Fibroblast of lung (primary cell): ENCODE measurements at regions not wholly inside any gene's neighbourhood (a gene's known extent, or its start where the extent isn't known, plus 50 kb on each side); places are given as distances from the start of the nearest gene placed in this dataset.

Experiments used
- DNase-seq, 2 donors: peaks; one replicate each; pipeline versions ENCODE4 v3.0.0 to v3.0.0-alpha.2; 2010; ENCODE audit warnings: low read depth in 2 of 2
- H2AFZ ChIP-seq: 2 replicates; pipeline ENCODE4 v1.5.1; 2012; ENCODE audit warnings: low read length, control low read depth, inconsistent platforms
- H3K27ac ChIP-seq: 2 replicates; pipeline ENCODE4 v1.5.1; 2011; ENCODE audit warnings: low read length, control low read depth; ENCODE audit not compliant: insufficient read depth
- H3K27me3 ChIP-seq: 2 replicates; pipeline ENCODE4 v1.5.1; 2011; ENCODE audit warnings: mild to moderate bottlenecking, low read length; ENCODE audit not compliant: control insufficient read depth, insufficient read depth
- H3K36me3 ChIP-seq: 2 replicates; pipeline ENCODE4 v1.5.1; 2011; ENCODE audit warnings: low read length; ENCODE audit not compliant: control insufficient read depth, insufficient read depth
- H3K4me1 ChIP-seq: 2 replicates; pipeline ENCODE4 v1.5.1; 2011; ENCODE audit warnings: low read length; ENCODE audit not compliant: control insufficient read depth, insufficient read depth; ENCODE audit errors: extremely low read depth
- H3K4me2 ChIP-seq: 2 replicates; pipeline ENCODE4 v1.5.1; 2011; ENCODE audit warnings: low read length, control low read depth; ENCODE audit not compliant: insufficient read depth; ENCODE audit errors: extremely low read depth
- H3K4me3 ChIP-seq, 4 experiments: fragments of 200-600 bp in 1 of 4; sonication (generic) in 1 of 4; replicated peaks in 1 of 4; 2 replicates each; pipeline ENCODE4 v1.5.1; 2011 to 2016; ENCODE audit warnings: low read length in 4 of 4, low read depth in 3 of 4, mild to moderate bottlenecking in 3 of 4, control low read depth in 2 of 4, inconsistent platforms in 1 of 4, mixed read lengths in 1 of 4; ENCODE audit not compliant: insufficient read depth in 1 of 4; ENCODE audit errors: control extremely low read depth in 1 of 4
- H3K79me2 ChIP-seq: 2 replicates; pipeline ENCODE4 v1.5.1; 2012; ENCODE audit warnings: mild to moderate bottlenecking, low read length, inconsistent platforms; ENCODE audit not compliant: control insufficient read depth, insufficient read depth
- H3K9ac ChIP-seq: 2 replicates; pipeline ENCODE4 v1.5.1; 2011; ENCODE audit warnings: mild to moderate bottlenecking, low read length, control low read depth; ENCODE audit not compliant: insufficient read depth
- H3K9me3 ChIP-seq: 2 replicates; pipeline ENCODE4 v1.5.1; 2012; ENCODE audit warnings: low read depth, low read length; ENCODE audit not compliant: control insufficient read depth, insufficient read depth
- H4K20me1 ChIP-seq: 2 replicates; pipeline ENCODE4 v1.5.1; 2011; ENCODE audit warnings: low read length; ENCODE audit not compliant: control insufficient read depth, insufficient read depth; ENCODE audit errors: extremely low read depth
- CTCF ChIP-seq, 2 donors: IDR thresholded peaks in 1 of 2; conservative IDR thresholded peaks in 1 of 2; 1 replicate in 1 of 2; 2 replicates in 1 of 2; pipeline ENCODE4 v1.5.1; 2011 to 2012; ENCODE audit warnings: low read length in 2 of 2, control low read depth in 1 of 2, inconsistent platforms in 1 of 2, low read depth in 1 of 2, mild to moderate bottlenecking in 1 of 2
- EZH2 ChIP-seq: IDR thresholded peaks from 2 replicates; pipeline ENCODE4 v1.5.1; 2012; ENCODE audit warnings: low read length, control low read depth, mild to moderate bottlenecking; ENCODE audit errors: missing control alignments

DNA sequence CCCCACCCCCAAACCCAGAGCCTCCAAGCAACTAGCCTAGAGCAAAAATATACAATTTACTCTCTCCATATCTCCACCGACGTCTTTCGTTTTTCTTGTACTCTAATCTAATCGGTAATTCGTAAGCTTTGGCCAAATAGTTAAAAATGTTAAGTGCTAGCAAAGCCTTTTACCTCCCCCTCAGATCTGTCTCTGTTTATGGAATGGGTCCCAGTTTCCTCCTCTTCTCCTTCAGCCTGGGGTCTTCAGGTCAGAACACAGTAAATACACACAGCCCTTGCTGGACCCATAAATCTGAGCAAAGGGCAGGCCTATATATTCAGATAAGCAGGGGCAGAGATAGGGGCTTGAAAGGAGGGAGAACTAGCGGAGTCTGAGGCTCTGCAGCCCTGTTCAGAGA lies 267.4 kb downstream of the MEIS1 start:
- DNase-seq, result no peak

GRCh38 chr2:66704786-66705185 lies 269.9 kb downstream of the MEIS1 start:
- H4K20me1 ChIP-seq, result no peaks in the 10 kb centered on the region
- DNase-seq, result no peak
- no peak overlapping the region for H3K27ac ChIP-seq
- no peak overlapping the region for H2AFZ ChIP-seq
- no peaks in the 10 kb centered on the region for H3K9me3 ChIP-seq
- TF ChIP-seq CTCF (conservative IDR thresholded peaks at IDR 0.05 in 1 of 2, IDR thresholded peaks at IDR 0.05 in 1 of 2; ENCODE audit: low read depth in 1 of 2, low read length in 2 of 2), result no peak
- TF ChIP-seq EZH2, result no peak
- no peaks in the 10 kb centered on the region for H3K36me3 ChIP-seq
- no peak overlapping the region for H3K4me3 ChIP-seq
- no peaks in the 10 kb centered on the region for H3K79me2 ChIP-seq
- no peak overlapping the region for H3K4me2 ChIP-seq
- H3K27me3 ChIP-seq, result no peaks in the 10 kb centered on the region
- no peaks in the 10 kb centered on the region for H3K4me1 ChIP-seq
- H3K9ac ChIP-seq, result no peak overlapping the region

More for the DNA sequence above, 267.4 kb downstream of the MEIS1 start:
- Histone ChIP-seq H2AFZ (peak overlapping the region; percentile 63), H3K4me1 (no peaks in the 10 kb centered on the region), H3K9ac (no peak overlapping the region), H3K27me3 (no peaks in the 10 kb centered on the region), H3K27ac (no peak overlapping the region), H3K79me2 (no peaks in the 10 kb centered on the region), H3K4me2 (peak overlapping the region; percentile 64), H3K9me3 (no peaks in the 10 kb centered on the region), H4K20me1 (no peaks in the 10 kb centered on the region), H3K4me3 (peak overlapping the region in 1 of 4 experiments; percentile 20), H3K36me3 (no peaks in the 10 kb centered on the region)
- TF ChIP-seq CTCF (conservative IDR thresholded peaks at IDR 0.05 in 1 of 2, IDR thresholded peaks at IDR 0.05 in 1 of 2; ENCODE audit: low read depth in 1 of 2, low read length in 2 of 2), result no peak
- no peak for TF ChIP-seq EZH2

DNA sequence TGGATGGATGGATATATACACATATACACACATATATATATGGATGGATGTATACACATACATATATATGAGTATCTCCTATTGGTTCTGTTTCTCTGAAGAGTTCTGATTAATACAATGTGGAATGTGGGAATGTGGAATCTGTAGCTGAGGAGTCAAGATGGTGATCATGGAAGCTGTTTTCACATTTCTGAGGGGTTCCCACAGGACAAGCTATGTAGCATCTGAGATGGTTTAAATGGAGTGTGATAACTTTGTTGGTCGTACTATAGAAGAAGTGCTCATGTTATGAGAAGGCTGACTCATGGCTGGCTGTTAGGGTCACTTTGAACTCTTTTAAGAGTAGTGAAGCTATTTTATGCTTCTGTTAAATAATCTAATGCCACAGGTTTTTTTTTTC lies 279.7 kb downstream of the MEIS1 start:
- Histone ChIP-seq H3K9me3 (no peaks in the 10 kb centered on the region), H3K36me3 (no peaks in the 10 kb centered on the region), H3K27me3 (no peaks in the 10 kb centered on the region), H4K20me1 (no peaks in the 10 kb centered on the region), H3K4me2 (no peak overlapping the region), H2AFZ (no peak overlapping the region), H3K4me3 (no peak overlapping the region), H3K79me2 (no peaks in the 10 kb centered on the region), H3K9ac (no peak overlapping the region), H3K4me1 (no peaks in the 10 kb centered on the region), H3K27ac (no peak overlapping the region)
- no peak for TF ChIP-seq CTCF (conservative IDR thresholded peaks at IDR 0.05 in 1 of 2, IDR thresholded peaks at IDR 0.05 in 1 of 2; ENCODE audit: low read depth in 1 of 2, low read length in 2 of 2)
- TF ChIP-seq EZH2, result no peak
- DNase-seq, result peak in 1 of 2 donors; percentile 44
